ENCODE measurements at regions not wholly inside any gene's neighbourhood (a gene's known extent, or its start where the extent isn't known, plus 50 kb on each side); places are given as distances from the start of the nearest gene placed in this dataset.

DNA sequence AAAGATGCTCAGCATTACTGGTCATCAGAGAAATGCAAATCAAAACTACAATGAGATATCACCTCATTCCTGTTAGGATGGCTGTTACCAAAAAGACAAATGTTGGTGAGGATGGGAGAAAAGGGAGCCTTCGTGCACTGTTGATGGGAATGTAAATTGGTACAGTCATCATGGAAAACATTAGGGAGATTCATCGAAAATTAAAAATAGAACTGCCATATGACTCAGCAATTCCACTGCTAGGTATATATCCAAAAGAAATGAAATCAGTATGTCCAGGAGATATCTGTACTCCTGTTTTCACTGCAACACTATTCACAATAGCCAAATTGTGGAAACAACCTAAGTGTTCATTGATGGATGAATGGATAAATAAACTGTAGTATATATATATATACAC, 228.1 kb downstream of the ACTR3B start:
- TF ChIP-seq, protein P1, sequence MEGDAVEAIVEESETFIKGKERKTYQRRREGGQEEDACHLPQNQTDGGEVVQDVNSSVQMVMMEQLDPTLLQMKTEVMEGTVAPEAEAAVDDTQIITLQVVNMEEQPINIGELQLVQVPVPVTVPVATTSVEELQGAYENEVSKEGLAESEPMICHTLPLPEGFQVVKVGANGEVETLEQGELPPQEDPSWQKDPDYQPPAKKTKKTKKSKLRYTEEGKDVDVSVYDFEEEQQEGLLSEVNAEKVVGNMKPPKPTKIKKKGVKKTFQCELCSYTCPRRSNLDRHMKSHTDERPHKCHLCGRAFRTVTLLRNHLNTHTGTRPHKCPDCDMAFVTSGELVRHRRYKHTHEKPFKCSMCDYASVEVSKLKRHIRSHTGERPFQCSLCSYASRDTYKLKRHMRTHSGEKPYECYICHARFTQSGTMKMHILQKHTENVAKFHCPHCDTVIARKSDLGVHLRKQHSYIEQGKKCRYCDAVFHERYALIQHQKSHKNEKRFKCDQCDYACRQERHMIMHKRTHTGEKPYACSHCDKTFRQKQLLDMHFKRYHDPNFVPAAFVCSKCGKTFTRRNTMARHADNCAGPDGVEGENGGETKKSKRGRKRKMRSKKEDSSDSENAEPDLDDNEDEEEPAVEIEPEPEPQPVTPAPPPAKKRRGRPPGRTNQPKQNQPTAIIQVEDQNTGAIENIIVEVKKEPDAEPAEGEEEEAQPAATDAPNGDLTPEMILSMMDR (conservative IDR thresholded peaks at IDR 0.05; ENCODE audit: low read depth, low read length) = no peak
- TF ChIP-seq EZH2 (IDR thresholded peaks at IDR 0.05; ENCODE audit: borderline replicate concordance, low read depth, low read length, poor library complexity, severe bottlenecking) = no peak

Measured in A673 (cell line).